HG02588 (cell line): ENCODE measurements at regions not wholly inside any gene's neighbourhood (a gene's known extent, or its start where the extent isn't known, plus 50 kb on each side); places are given as distances from the start of the nearest gene placed in this dataset.

Experiments
- ATAC-seq: cut with Tn5 transposase; IDR thresholded peaks from one replicate; pipeline ENCODE4 v1.9.1; 2021; ENCODE audit warnings: mild to moderate bottlenecking, moderate library complexity; ENCODE audit not compliant: unreplicated experiment

DNA sequence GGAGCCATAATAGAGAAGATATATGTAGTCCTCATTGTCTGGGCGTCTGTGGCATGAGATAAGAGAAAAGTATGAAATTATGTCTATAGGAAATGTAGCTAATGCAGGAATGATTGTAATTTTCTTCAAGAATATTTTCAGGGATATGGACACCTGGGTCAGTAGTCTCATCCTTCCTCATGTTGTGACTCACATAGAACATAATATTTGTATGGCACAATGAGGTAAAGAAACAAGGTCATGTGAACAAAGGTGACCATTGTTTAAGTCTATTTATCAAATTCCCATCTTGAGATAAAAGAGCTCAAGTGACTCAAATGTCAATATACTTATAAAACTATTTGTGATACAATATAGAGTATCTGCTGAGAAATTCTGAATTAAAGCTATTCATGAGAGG lies 345.5 kb upstream of the ROBO1 start:
- no peak for ATAC-seq

DNA sequence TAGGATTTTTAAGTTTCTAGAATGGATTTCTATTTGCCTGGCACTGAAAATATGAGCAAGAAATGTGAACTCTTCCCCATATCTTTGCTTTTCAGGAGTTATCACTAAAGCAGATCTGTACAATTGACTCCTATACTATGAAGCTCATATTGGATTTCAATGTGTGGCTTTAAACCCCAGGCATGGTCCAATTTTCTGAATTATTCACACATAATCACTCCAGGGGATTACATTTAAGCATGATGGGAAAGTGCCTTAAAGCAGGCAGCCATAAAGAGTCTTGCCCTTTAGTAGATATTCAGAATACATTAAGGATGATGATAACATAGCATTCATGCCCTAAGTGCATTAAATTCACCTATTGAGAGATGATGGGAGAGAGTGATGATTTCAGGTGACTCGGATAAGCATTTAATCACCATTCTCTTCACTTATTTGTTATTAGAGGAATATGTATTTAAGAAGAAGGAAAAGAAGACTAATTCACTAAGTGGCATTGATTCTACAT lies 331.8 kb upstream of the ROBO1 start:
- no peak for ATAC-seq

DNA sequence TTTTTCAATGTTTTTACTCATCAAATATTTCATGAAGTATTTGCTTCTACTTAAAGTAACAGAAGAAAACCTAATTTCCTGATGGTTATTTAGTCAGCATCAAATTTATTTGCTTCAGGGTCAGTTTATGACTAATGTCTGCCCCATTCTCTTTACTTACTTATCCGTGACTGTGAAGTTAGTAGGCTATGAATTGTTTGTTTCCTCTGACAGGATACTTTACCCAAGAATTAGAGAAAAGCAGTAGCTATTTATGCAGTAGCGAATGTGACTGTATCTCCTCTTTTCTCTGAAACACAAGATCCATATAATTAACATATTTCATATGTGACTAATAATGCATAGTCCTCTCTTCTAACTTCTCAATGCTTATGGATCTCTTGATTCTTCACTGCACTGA lies 329.9 kb upstream of the ROBO1 start:
- ATAC-seq, result no peak

DNA sequence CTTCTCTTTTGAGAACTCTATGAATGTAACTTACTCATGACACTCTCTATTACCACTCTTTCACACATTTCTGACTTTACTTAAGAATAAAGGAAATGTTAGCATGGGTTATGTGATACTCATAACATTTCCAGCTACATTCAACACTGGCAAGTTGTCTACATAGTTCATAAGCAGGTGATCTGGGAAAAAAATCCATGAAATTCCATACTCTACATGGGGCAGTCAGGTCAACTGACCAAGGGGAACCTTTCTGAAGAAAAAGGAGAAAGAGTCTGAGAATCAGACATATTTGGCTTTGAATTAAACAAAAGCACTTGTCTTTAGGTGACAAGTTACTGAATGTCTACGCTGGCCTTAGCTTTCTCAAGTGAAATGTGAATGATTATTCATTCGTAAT lies 329.1 kb upstream of the ROBO1 start:
- no peak for ATAC-seq

DNA sequence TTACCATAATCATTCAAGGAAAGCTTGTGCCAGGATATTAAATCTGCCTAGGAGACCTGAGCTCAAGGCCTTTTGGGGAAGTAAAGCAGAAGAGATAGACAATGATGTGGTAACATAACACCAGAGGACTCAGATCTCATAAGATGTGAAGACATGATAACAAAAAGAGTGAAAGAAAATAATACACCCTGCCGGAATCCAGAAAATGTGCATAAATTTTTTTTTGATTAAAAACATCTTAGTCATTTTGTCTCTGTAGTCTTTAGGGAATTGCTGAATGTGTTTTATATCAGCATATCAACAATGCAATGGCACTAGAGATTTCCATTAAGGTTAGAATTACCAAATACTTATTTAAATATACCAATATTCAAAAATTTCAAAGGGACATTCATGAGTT lies 326.8 kb upstream of the ROBO1 start:
- no peak for ATAC-seq

DNA sequence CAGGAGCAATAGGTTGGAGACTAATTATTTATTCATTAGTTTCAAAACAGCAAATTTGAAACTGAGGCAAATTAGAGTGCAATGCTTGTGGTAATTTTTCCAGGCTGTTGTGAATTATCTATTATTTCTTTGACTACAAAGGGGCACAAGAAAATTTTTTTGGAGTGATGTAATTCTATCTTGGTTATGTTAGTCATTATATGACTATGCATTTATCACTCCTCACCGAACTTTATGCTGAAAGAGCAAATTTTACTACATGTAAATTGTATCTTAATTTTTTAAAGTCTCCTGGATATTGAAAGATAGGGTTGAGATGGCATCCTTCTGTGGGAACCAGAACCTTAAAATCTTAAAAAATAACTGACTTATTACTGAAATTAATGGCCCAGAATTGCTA lies 320.0 kb upstream of the ROBO1 start:
- no peak for ATAC-seq

DNA sequence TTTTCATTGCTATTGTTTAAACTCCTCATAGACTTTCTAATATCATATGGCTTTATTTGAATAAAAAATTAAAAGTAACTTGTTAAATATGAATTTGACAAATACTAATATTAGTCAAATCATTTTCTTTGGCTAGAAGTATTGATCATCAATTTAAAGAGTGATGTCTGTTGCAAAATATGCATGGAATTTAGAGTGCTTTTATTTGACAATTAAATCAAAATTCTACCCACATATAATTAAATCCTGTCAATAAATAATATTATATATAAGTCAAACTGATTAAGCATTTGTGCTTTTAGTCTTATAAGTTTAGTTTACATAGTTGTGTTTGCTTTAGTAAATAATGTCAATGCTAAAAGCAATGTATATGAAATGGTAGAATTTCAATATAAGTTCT lies 318.6 kb upstream of the ROBO1 start:
- ATAC-seq, result no peak

DNA sequence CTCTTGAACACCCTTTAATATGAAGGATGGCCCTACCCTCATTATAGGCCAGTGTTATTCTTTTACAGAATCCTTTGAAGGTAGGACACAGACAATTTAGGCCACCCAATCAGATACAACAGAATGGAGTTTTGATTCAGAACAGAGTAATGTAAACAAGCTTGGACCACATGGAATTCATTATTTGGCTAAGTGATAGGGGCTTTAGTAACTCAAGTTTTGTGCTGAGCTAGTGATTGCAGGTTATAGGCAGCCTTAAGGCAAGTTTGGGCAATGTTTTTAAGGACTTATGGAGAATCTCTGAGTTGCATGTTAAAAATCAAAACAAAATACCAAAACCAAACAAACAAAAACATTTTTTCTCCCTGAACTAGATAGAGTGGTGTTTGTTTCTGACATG lies 312.1 kb upstream of the ROBO1 start:
- ATAC-seq, result no peak

DNA sequence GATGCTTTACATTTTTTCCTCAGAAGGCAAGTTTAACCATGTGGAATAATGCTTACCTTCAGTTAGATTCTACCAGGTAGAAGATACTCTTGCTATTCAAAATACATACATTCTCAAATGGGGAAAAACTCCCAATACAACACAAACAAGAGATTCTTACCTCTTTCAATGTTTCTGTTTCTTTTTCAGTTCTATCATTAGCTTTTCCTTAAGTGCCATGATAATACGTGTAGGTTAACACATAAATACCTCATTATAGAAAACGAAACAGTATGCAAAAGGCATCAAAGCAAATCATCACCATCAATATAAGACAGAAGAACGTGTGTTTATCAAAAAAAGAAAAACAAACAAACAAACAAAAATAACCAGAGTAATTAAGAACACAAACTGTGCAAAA lies 300.7 kb upstream of the ROBO1 start:
- ATAC-seq, result no peak

DNA sequence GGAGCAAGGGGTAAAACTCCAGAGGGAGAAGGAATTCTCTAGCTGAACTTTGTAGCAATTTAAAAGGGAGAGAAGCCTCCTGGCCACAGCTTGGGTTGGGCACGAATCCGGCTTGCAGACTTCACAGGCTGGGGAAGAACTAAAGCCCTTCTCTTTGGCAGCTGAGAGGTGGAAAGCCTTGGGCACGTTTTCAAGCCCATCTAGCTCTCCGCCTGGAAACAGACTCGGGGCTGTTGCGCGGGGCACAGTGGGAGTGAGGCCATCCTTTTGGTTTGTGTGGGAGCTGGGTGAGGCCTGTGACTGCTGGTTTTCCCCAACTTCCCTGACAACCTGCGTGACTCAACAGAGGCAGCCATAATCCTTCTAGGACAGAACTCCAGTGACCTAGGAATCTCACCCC lies 295.7 kb upstream of the ROBO1 start:
- ATAC-seq, result no peak

DNA sequence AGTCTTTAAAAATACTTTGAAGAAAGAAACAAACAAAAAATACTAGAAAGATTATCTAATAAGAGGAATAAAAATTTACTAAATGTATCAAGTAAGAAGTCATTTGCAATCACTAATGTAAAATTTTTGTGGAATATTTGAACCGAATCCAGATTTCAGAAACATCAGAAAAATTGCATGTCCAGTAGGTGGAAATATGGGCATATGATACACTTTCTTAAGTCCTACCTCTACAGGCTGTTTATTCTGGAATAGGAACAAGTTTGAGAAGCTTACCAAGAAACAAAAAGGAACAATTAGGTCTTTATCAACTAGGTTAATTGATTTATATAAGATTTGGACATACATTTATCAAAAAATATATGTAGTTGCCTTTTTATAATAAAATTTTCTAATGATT lies 292.9 kb upstream of the ROBO1 start:
- ATAC-seq, result no peak

DNA sequence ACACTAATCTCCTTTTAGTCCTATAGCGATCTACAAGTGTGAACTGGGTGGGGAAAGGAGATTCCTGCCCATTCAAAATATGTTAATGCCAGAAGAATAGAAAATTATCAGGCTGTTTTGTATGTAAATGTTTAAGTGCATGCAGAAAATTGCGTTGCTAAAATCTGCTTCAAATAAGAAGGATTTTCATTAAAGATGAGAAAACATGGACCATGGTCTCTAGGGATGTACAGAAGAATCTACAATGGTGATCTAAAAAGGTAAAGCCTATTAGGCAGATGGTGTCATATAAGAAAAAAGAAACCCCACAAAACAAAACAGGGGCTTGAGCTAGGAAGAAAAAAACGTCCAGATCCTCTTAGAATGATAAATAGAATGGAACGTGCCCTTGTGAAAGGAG lies 287.5 kb upstream of the ROBO1 start:
- no peak for ATAC-seq

DNA sequence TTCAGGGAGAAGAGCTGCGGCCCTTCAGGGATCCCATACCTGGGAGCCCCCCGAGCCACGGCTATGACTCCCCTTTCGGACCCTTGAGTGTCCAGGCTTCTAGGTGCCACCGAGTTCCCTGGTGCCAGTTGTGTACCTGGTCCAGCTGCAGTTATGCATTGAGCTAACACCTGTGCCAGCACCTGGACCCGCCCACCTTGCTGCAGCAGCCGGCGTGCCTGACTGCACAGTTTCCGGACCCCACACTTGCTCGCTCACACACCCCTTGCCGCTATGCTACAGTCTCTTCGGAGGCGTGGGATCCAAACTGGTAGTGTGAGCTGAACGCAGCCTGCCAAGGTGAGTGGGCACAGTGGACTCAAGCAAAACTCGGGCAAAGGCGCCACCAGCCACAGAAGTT lies 284.5 kb upstream of the ROBO1 start:
- ATAC-seq, result no peak

DNA sequence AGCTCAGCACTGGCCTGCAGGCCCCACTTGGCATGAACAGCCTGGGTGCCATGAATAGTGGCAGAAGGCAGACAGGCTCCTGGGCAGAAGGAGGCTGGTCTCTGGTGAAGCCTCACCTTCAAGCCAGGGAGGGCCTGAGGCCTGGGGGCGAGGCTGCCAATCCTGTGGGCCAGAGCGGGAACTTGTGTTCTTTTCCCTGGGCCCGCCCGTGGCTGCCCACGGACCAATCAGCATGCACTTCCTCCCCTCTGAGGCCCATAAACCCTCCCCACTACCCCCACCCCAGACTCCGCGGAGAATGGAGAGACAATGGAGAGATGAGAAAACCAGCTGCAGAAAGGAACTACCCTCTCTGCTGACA lies 283.8 kb upstream of the ROBO1 start:
- ATAC-seq, result no peak

DNA sequence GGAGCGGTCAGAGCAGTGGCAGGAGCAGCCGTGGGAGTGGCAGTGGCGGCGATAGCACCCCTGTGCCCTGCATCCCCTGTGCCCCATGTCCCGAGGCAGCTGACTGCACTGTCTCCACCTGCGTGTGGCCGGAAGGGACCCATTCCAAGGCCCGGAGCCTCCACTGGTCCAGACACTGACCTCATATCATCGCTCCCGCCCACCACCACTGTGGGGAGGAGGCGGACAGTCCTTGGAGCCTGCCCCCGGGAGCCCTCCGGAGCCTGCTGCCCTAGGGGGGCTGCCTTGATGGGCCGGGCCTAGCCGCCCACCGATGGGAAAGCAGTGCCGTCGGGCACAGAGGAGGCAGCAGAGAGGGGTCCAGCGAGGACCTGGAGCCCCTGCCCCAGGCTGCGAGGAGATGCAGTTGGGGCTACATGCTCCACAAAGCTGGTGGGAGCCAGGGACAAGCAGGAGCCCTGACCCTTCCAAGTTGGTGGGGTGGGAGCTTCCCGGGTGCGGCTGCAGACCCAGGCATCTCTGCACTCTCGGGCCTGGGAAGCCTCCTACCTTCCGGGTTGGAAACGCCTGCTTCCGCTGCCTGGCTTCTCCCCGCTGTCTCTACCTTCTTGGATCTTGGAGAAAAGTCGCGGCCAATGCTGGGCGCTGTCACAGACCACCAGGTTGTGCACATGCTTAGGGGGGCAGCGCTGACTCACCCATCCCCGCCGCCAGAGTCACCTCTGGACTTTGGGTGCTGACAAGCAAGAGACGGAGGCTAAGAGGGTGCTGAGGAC lies 283.2 kb upstream of the ROBO1 start:
- ATAC-seq, result no peak

DNA sequence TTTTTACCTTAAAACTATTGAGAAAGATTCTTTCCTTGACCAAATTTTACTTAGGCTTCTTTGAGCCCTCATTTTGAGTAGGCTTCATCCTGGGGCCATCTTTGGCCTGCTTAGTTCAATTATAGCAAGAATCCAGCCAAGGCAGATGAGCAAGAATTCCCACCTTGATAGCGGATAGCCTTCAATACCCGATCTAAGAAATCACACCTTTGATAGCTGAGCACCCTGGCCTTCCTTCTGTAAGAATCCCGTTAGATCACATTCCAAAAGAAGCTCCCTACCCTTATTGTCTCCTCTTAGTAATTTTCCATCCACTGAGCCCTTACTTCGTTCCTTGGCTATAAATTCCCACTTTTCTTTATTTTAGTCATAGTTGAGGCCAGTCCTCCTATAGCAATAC lies 275.4 kb upstream of the ROBO1 start:
- no peak for ATAC-seq

DNA sequence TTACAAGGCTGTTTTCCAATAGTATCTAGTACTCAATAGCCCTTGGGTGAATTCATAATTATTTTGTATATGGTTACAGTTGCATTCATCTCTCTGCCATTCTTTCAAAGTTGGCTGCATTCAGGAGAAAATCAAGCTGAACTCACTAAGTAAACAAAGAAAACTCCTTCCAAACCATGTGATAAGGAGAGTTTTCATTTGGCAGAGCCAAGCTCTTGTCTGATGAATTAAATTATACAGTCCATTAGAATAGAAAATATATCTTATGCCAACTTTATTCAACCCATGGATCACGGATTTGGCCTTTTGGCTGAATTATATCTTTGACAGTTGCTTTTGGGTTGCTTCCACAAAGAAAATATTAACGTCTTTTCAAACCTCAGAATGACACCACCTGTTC lies 272.3 kb upstream of the ROBO1 start:
- no peak for ATAC-seq

DNA sequence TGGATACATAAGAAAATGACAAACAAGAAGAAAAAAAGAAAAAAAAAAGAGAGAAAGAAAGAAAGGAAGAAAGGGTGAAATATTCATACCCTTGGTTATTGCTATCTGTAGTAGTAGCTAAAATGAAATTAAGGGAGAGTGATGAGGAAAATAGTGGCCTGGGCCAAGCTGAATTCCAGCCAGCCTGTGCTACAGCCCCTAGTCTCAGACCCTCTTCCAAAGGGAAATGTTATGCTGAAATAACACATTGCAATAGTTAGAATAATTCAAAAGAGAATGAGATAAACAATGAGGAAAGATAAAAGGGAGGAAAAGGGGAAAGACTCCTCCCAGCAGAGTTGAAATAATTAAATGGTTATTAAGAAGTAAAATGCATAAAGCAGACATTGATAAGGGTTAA lies 268.4 kb upstream of the ROBO1 start:
- no peak for ATAC-seq

DNA sequence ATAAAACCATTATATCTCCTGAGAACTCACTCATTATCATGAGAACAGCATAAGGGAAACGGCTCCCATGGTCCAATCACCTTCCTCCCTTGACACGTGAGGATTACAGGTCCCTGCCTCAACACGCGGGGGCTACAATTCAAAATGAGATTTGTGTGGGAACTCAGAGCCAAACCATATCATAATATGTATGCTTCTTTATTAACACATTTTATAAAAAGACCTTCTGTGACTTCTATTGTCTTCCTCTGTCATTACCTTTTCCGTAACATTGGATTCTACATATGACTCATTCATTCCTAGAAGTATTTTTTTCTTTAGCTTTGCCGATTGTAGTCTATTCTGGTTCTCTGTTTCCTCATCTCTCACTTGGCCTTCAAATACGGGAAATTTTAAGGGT lies 267.2 kb upstream of the ROBO1 start:
- ATAC-seq, result no peak

DNA sequence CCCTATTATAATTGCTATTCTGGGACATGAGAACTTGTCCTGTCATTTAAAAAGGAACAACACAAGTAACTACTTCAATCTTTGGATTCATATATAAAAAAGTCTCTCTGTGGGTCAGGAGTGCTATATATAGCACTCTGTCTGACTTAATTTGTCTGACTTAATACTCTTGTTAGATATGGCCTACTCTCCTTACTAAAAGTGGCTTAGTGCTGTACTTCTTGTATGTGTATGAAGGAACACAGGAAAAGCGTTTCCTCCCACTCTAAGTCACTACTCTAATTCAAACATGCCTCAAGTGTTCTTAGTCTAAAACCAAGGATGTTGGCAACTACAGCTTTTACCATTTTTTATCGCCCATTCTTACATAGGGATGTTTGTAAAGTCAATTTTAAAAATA lies 255.2 kb upstream of the ROBO1 start:
- no peak for ATAC-seq

DNA sequence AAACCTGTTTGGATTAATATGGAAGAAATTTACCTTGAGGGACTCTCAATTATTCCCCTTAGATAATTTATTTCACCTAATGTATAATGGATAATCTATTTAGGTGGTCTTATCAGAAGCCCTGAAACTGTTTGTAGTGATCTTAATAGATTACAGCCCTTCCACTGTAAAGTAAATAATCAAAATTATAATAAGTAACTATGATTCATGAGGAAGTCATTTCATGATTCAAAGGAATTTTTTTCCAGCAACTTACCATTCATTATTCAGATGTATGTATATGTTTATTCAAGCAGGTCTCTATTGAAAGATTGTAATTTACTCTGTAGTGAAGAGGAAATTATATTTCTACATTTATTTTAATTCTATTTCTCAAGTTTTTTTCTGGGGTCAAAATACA lies 250.6 kb upstream of the ROBO1 start:
- ATAC-seq, result no peak

DNA sequence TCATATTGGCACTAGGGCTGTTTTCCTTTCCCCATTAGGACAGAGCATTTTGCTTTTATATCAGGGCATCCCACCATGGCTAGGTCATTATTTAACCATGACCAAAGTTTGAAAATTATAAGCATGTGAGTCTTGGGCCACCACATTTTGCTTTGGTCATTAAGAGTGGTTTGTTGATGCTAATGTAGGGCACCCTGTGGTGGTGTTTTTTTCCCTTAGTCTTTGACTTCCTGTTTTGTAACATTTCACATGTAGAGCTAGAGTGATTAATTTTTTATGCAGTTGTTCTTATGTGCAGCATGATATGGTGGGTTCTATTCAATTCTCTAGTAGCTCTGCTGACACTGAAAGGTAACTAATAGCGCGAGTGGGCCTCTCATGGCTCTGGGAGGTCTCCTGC lies 249.6 kb upstream of the ROBO1 start:
- no peak for ATAC-seq

DNA sequence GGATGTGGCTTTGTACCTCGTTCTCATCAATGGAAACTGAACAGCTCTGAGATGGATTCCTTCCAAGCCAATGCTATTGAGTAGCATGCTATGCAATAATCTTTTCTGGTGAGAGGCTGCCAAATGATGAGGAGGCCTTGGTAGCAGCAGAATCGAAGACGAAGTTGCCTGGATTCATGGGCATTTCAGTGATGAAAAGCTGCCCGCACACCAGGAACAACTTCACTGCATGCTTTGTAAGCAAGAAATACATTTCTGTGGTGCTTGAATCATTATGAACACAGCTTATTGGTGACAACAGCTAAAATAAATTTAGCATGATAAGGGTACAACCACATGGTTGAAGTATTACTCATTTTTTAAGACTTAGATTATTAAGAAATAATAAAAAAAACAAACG lies 246.8 kb upstream of the ROBO1 start:
- ATAC-seq, result no peak
